H1 (cell line): ENCODE measurements at regions not wholly inside any gene's neighbourhood (a gene's known extent, or its start where the extent isn't known, plus 50 kb on each side); places are given as distances from the start of the nearest gene placed in this dataset.

ENCODE experiments used
- CTCF ChIA-PET: fragments of 300-600 bp; sonication (Branson Sonifier 250); formaldehyde crosslinking; loops from one replicate; lab custom pipeline; 2021; ENCODE audit not compliant: partially characterized antibody; lab: Charles Lee
- POLR2A ChIA-PET: fragments of 300-600 bp; sonication (Branson Sonifier 250); formaldehyde crosslinking; loops from one replicate; lab custom pipeline; 2021; ENCODE audit warnings: inconsistent platforms; ENCODE audit not compliant: partially characterized antibody; lab: Charles Lee
- DNase-seq, 2 experiments: peaks; one replicate each; pipeline versions ENCODE4 v3.0.0 to v3.0.0-alpha.2; 2010 to 2022; ENCODE audit warnings: low spot score in 2 of 2, low read depth in 1 of 2, mixed read lengths in 1 of 2
- FAIRE-seq: peaks from 2 replicates; lab custom pipeline; 2011; peaks lifted over from hg19 to GRCh38; lab: Jason Lieb, UNC
- H2AFZ ChIP-seq: 2 replicates; pipeline ENCODE4 v1.8.1; 2012; ENCODE audit warnings: low read length, inconsistent platforms
- H2AK5ac ChIP-seq: 2 replicates; pipeline ENCODE4 v1.6.1; 2013; ENCODE audit warnings: low read depth, low read length
- H2BK120ac ChIP-seq: replicated peaks from 2 replicates; pipeline ENCODE3; 2013; ENCODE audit warnings: low read depth, low read length, inconsistent platforms
- H2BK12ac ChIP-seq: 2 replicates; pipeline ENCODE4 v1.6.1; 2013; ENCODE audit warnings: low read depth, low read length
- H2BK15ac ChIP-seq: 2 replicates; pipeline ENCODE4 v1.6.1; 2013; ENCODE audit warnings: low read length
- H2BK20ac ChIP-seq: 2 replicates; pipeline ENCODE4 v1.6.1; 2013; ENCODE audit warnings: low read length
- H2BK5ac ChIP-seq: 2 replicates; pipeline ENCODE4 v1.6.1; 2013; ENCODE audit warnings: low read depth, low read length
- H3K14ac ChIP-seq: 2 replicates; pipeline ENCODE4 v1.6.1; 2013; ENCODE audit warnings: inconsistent platforms; ENCODE audit not compliant: insufficient read length
- H3K18ac ChIP-seq: 2 replicates; pipeline ENCODE4 v1.6.1; 2013; ENCODE audit warnings: low read length; ENCODE audit errors: extremely low read depth
- H3K23ac ChIP-seq: 2 replicates; pipeline ENCODE4 v1.6.1; 2013; ENCODE audit warnings: inconsistent platforms; ENCODE audit not compliant: insufficient read length
- H3K23me2 ChIP-seq: 2 replicates; pipeline ENCODE4 v1.6.1; 2013; ENCODE audit warnings: low read depth, low read length
- H3K27ac ChIP-seq: 2 replicates; pipeline ENCODE4 v1.6.1; 2011; ENCODE audit warnings: low read depth, low read length, inconsistent platforms
- H3K27me3 ChIP-seq, 4 experiments: replicated peaks in 1 of 4; 1 replicate in 1 of 4; 2 replicates in 3 of 4; pipeline versions ENCODE4 v1.6.1 to v1.8.1; 2011 to 2013; ENCODE audit warnings: low read length in 3 of 4, mild to moderate bottlenecking in 3 of 4, inconsistent platforms in 2 of 4, mixed read lengths in 2 of 4, moderate library complexity in 1 of 4; ENCODE audit not compliant: control insufficient read depth in 3 of 4, insufficient read depth in 3 of 4; ENCODE audit errors: extremely low read depth in 1 of 4
- H3K36me3 ChIP-seq, 4 experiments: 2 replicates each; pipeline versions ENCODE4 v1.6.1 to v1.8.1; 2011 to 2013; ENCODE audit warnings: mild to moderate bottlenecking in 4 of 4, low read length in 3 of 4, moderate library complexity in 2 of 4, control low read depth in 1 of 4, inconsistent platforms in 1 of 4; ENCODE audit not compliant: insufficient read depth in 4 of 4, control insufficient read depth in 2 of 4
- H3K4ac ChIP-seq: replicated peaks from 2 replicates; pipeline ENCODE3; 2013; ENCODE audit warnings: low read length, low read depth, mixed read lengths, inconsistent platforms; ENCODE audit not compliant: insufficient read length
- H3K4me1 ChIP-seq, 4 experiments: replicated peaks in 1 of 4; 1 replicate in 1 of 4; 2 replicates in 3 of 4; pipeline versions ENCODE4 v1.6.1 to v1.8.1; 2011 to 2013; ENCODE audit warnings: low read length in 3 of 4, inconsistent platforms in 2 of 4, mixed read lengths in 1 of 4; ENCODE audit not compliant: insufficient read depth in 4 of 4, control insufficient read depth in 3 of 4
- H3K4me2 ChIP-seq, 2 experiments: 2 replicates each; pipeline versions ENCODE4 v1.6.1 to v1.8.1; 2011 to 2013; ENCODE audit warnings: low read depth in 2 of 2, low read length in 2 of 2, control low read depth in 1 of 2, inconsistent platforms in 1 of 2, mild to moderate bottlenecking in 1 of 2; ENCODE audit not compliant: insufficient read depth in 1 of 2
- H3K4me3 ChIP-seq, 4 experiments: fragments of 200-600, 300-600 bp in 1 of 4; sonication (generic), shearing (Covaris generic), sonication (Bioruptor Twin) in 1 of 4; 2 replicates each; pipeline versions ENCODE4 v1.5.1 to v1.8.1; 2011 to 2016; ENCODE audit warnings: low read length in 4 of 4, low read depth in 3 of 4, control low read depth in 2 of 4, inconsistent platforms in 2 of 4, mild to moderate bottlenecking in 2 of 4, mixed read lengths in 1 of 4, moderate library complexity in 1 of 4; ENCODE audit not compliant: insufficient read depth in 2 of 4; ENCODE audit errors: extremely low read depth in 1 of 4
- H3K56ac ChIP-seq: replicated peaks from 2 replicates; pipeline ENCODE3; 2013; ENCODE audit warnings: low read depth, mild to moderate bottlenecking, mixed read lengths, low read length, inconsistent platforms; ENCODE audit not compliant: insufficient read length
- H3K79me1 ChIP-seq: 2 replicates; pipeline ENCODE4 v1.6.1; 2013; ENCODE audit warnings: low read depth, low read length, control low read depth
- H3K79me2 ChIP-seq, 2 experiments: 2 replicates each; pipeline versions ENCODE4 v1.6.1 to v1.8.1; 2012 to 2013; ENCODE audit warnings: low read length in 2 of 2, mild to moderate bottlenecking in 2 of 2, inconsistent platforms in 1 of 2; ENCODE audit not compliant: insufficient read depth in 2 of 2, control insufficient read depth in 1 of 2
- H3K9ac ChIP-seq, 4 experiments: replicated peaks in 1 of 4; 1 replicate in 1 of 4; 2 replicates in 3 of 4; pipeline versions ENCODE4 v1.6.1 to v1.8.1; 2011 to 2013; ENCODE audit warnings: low read depth in 3 of 4, low read length in 3 of 4, control low read depth in 2 of 4, mild to moderate bottlenecking in 2 of 4, moderate library complexity in 2 of 4, inconsistent platforms in 1 of 4; ENCODE audit errors: extremely low read depth in 1 of 4
- H3K9me3 ChIP-seq, 2 experiments: 2 replicates each; pipeline versions ENCODE4 v1.6.1 to v1.8.1; 2012 to 2013; ENCODE audit warnings: mild to moderate bottlenecking in 2 of 2, moderate library complexity in 2 of 2, control low read depth in 1 of 2, inconsistent platforms in 1 of 2, low read depth in 1 of 2, low read length in 1 of 2, mixed read lengths in 1 of 2; ENCODE audit not compliant: insufficient read depth in 2 of 2
- H4K20me1 ChIP-seq, 2 experiments: replicated peaks in 1 of 2; 2 replicates each; pipeline versions ENCODE3 to v1.8.1; 2011 to 2013; ENCODE audit warnings: inconsistent platforms in 2 of 2, low read length in 2 of 2, mild to moderate bottlenecking in 1 of 2; ENCODE audit not compliant: insufficient read depth in 2 of 2, control insufficient read depth in 1 of 2
- H4K5ac ChIP-seq: 2 replicates; pipeline ENCODE4 v1.6.1; 2013; ENCODE audit warnings: low read length, low read depth, mixed read lengths, inconsistent platforms; ENCODE audit not compliant: insufficient read length
- H4K8ac ChIP-seq: 2 replicates; pipeline ENCODE4 v1.8.0; 2013; ENCODE audit warnings: mild to moderate bottlenecking, moderate library complexity, low read length, inconsistent platforms; ENCODE audit not compliant: insufficient read depth; ENCODE audit errors: extremely low read depth
- H4K91ac ChIP-seq: replicated peaks from 2 replicates; pipeline ENCODE3; 2013; ENCODE audit warnings: low read length, mixed read lengths, inconsistent platforms; ENCODE audit not compliant: insufficient read length
- CBX8 ChIP-seq: fragments of 300-800, 300-1000 bp; sonication (generic); IDR thresholded peaks from 2 replicates; pipeline ENCODE4 v1.7.1; 2016; ENCODE audit warnings: low read depth, low read length, borderline replicate concordance
- CREB1 ChIP-seq: IDR thresholded peaks from 2 replicates; pipeline ENCODE4 v1.6.1; 2012; ENCODE audit warnings: inconsistent platforms
- EZH2 ChIP-seq: fragments of 200-600 bp; sonication (generic); IDR thresholded peaks from 2 replicates; pipeline ENCODE4 v1.7.1; 2012; ENCODE audit warnings: low read depth, mild to moderate bottlenecking, moderate library complexity, low read length, inconsistent platforms; ENCODE audit not compliant: severe bottlenecking
- HDAC6 ChIP-seq: IDR thresholded peaks from one replicate; pipeline ENCODE4 v1.7.1; 2012; ENCODE audit warnings: low read depth, mild to moderate bottlenecking, inconsistent platforms, low read length, moderate library complexity
- JUN ChIP-seq: IDR thresholded peaks from 2 replicates; pipeline ENCODE4 v1.6.1; 2011; ENCODE audit warnings: low read depth, mild to moderate bottlenecking, improper control_type of control experiment, low read length
- KDM4A ChIP-seq: IDR thresholded peaks from one replicate; pipeline ENCODE4 v1.7.1; 2012; ENCODE audit warnings: low read depth, mild to moderate bottlenecking, moderate library complexity, low read length, inconsistent platforms; ENCODE audit not compliant: severe bottlenecking
- POU5F1 ChIP-seq: IDR thresholded peaks from 2 replicates; pipeline ENCODE4 v1.6.1; 2011; ENCODE audit warnings: low read depth, mild to moderate bottlenecking, low read length, moderate library complexity
- RAD21 ChIP-seq, 2 experiments: IDR thresholded peaks in 1 of 2; conservative IDR thresholded peaks in 1 of 2; 2 replicates each; pipeline ENCODE4 v1.6.1; 2011; ENCODE audit warnings: low read depth in 2 of 2, low read length in 2 of 2, improper control_type of control experiment in 1 of 2, inconsistent platforms in 1 of 2, mild to moderate bottlenecking in 1 of 2, moderate library complexity in 1 of 2
- USF2 ChIP-seq: IDR thresholded peaks from 2 replicates; pipeline ENCODE4 v1.6.1; 2011; ENCODE audit warnings: low read length, improper control_type of control experiment
- ZNF274 ChIP-seq: IDR thresholded peaks from 2 replicates; pipeline ENCODE4 v1.7.0; 2012; ENCODE audit warnings: low read length, borderline replicate concordance; ENCODE audit errors: extremely low read depth
- WGBS, 2 experiments: shearing (Covaris generic) in 1 of 2; methylation state at CpG; one replicate each; pipeline versions ENCODE4 v1.1.6 to v1.1.7; 2013 to 2015; ENCODE audit warnings: low lambda C conversion rate in 2 of 2, mixed read lengths in 2 of 2, inconsistent platforms in 1 of 2, low coverage in 1 of 2, missing lambda C conversion rate in 1 of 2; ENCODE audit not compliant: insufficient replicate concordance in 2 of 2, insufficient coverage in 1 of 2, insufficient read length in 1 of 2; ENCODE audit errors: extremely low coverage in 1 of 2, missing lambda C conversion rate in 1 of 2; 5-methylcytosine and 5-hydroxymethylcytosine counted together

DNA sequence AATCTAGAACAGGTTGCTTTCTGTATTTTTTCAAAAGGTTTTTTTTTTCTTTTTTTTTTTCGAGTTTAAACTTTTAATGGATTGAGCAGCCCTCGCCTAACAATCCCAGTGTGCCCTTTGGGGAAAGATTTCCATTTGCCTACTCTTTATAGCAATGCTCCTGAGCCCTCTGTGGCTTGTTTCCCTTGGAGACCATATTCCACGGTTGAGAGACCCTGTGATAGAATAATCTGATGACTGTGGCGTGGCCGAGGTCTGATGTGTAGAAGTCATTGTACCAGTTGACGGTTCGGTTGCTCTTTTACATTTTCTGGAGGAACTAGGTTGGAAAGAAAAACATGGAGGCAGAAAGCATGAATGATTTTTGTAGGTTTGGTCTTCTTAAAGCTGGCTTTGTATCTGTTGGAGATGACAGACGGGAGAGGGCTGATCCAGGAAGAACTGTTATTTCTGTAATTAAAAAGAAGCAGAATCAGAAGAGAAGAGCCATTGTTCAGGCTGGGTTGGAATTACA, 305.7 kb upstream of the NRIP1 start:
- CTCF ChIA-PET: interaction anchor here (0.6 kb wide), 1 partner anchor 8 kb away, joined by 5 read pairs; no protein-coding TSS in a partner anchor
- Histone ChIP-seq H2AFZ (peak overlapping the region; percentile 88), H3K4me1 (peaks cover 0 to 8% (median 2%) of the 10 kb centered on the region in 4 experiments; a peak in 4 of 7 replicates)
- TF ChIP-seq KDM4A: no peak
- no peak for TF ChIP-seq POU5F1
- no peak for TF ChIP-seq USF2
- no peak for TF ChIP-seq JUN
- TF ChIP-seq HDAC6: no peak
- TF ChIP-seq RAD21 (IDR thresholded peaks at IDR 0.05 in 1 of 2, conservative IDR thresholded peaks at IDR 0.05 in 1 of 2; ENCODE audit: low read depth in 2 of 2, low read length in 2 of 2): no peak
- TF ChIP-seq ZNF274: no peak
- no peak for TF ChIP-seq CREB1
- TF ChIP-seq EZH2: no peak
- TF ChIP-seq CBX8: no peak

More for the DNA sequence above, 305.7 kb upstream of the NRIP1 start:
- no peak overlapping the region for H3K4me3 ChIP-seq
- H2BK5ac ChIP-seq: no peak overlapping the region
- no peak overlapping the region for H3K4me2 ChIP-seq
- no peaks in the 10 kb centered on the region for H3K79me1 ChIP-seq
- FAIRE-seq (no peak), DNase-seq (no peak)
- H3K18ac ChIP-seq: no peak overlapping the region
- H3K9ac ChIP-seq: no peak overlapping the region
- H2BK15ac ChIP-seq: no peak overlapping the region
- H2BK20ac ChIP-seq: no peak overlapping the region
- H4K5ac ChIP-seq: no peak overlapping the region
- no peak overlapping the region for H2BK12ac ChIP-seq
- no peak overlapping the region for H3K56ac ChIP-seq
- no peak overlapping the region for H4K91ac ChIP-seq
- no peaks in the 10 kb centered on the region for H3K27me3 ChIP-seq
- no peak overlapping the region for H4K8ac ChIP-seq
- no peak overlapping the region for H3K27ac ChIP-seq
- H3K23ac ChIP-seq: no peak overlapping the region
- H3K4ac ChIP-seq: peak overlapping the region; percentile 19
- POLR2A ChIA-PET: no interaction called here
- H2BK120ac ChIP-seq: no peak overlapping the region
- 93% methylated on average over 8 of the region's 8 CpGs; no CpG with 5 or more reads in 1 of the 2 experiments for WGBS, 2 experiments
- H3K79me2 ChIP-seq: no peaks in the 10 kb centered on the region
- no peak overlapping the region for H3K14ac ChIP-seq
- H2AK5ac ChIP-seq: no peak overlapping the region
- no peaks in the 10 kb centered on the region for H3K23me2 ChIP-seq
- no peaks in the 10 kb centered on the region for H4K20me1 ChIP-seq
- H3K9me3 ChIP-seq: peaks cover 5% of the 10 kb centered on the region in 2 experiments; a peak in 1 of 4 replicates
- H3K36me3 ChIP-seq: no peaks in the 10 kb centered on the region
